ENCODE measurements at regions not wholly inside any gene's neighbourhood (a gene's known extent, or its start where the extent isn't known, plus 50 kb on each side); places are given as distances from the start of the nearest gene placed in this dataset.

DNA sequence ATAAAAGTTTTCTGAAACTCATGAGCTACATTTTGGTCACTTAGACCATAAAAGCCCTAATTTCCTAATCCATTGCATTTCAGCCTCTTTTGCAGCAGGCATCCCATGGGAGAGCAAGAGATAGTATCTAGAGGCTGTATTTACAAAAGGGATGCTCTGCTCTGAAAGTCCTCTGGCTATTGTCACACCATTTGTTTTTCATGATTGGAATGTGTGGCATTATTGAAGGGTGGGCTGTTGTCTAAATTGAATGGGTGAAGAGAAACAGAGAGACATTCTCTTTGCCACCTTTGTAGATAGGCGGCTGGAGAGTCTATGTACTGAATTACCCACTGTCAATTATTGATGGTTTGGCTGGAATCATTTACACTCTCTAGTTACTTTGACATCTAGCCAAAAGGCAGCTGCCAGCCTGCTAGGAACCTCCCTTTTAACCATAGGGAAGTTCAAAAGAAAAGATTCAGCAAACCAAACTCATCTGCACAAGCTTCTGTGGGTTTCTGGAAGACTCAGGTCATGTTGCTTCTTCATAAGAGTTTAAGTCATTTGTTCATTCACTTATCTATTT lies 89.8 kb upstream of the RARB start:
- TF ChIP-seq, protein P1, sequence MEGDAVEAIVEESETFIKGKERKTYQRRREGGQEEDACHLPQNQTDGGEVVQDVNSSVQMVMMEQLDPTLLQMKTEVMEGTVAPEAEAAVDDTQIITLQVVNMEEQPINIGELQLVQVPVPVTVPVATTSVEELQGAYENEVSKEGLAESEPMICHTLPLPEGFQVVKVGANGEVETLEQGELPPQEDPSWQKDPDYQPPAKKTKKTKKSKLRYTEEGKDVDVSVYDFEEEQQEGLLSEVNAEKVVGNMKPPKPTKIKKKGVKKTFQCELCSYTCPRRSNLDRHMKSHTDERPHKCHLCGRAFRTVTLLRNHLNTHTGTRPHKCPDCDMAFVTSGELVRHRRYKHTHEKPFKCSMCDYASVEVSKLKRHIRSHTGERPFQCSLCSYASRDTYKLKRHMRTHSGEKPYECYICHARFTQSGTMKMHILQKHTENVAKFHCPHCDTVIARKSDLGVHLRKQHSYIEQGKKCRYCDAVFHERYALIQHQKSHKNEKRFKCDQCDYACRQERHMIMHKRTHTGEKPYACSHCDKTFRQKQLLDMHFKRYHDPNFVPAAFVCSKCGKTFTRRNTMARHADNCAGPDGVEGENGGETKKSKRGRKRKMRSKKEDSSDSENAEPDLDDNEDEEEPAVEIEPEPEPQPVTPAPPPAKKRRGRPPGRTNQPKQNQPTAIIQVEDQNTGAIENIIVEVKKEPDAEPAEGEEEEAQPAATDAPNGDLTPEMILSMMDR (IDR thresholded peaks at IDR 0.05): no peak
- no peak for TF ChIP-seq POLR2AphosphoS5 (IDR thresholded peaks at IDR 0.05)

Measured in esophagus muscularis mucosa (tissue), 3 donors.